ENCODE measurements at regions not wholly inside any gene's neighbourhood (a gene's known extent, or its start where the extent isn't known, plus 50 kb on each side); places are given as distances from the start of the nearest gene placed in this dataset.

DNA sequence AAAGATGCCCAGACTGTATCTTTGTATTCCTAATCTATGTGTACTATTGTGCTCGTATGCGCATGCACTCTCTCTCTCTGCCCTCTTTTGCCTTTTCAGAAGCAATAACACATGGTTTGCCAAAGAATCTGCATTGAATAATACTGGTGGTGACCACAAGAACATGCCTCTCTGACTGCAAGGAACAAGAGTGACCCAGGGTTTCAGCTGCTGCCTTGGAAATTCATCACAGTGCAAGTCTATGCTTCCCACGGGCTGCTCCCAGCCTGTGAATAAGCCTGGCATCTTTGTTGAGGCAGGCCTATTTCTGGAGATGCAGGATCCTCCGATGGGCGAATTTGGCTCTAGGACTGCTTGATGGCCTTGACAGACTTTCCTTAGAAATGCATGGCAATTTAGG is 689.4 kb upstream of the FANCL start (continued):
- TF ChIP-seq EP300 (IDR thresholded peaks at IDR 0.05), result no peak
- TF ChIP-seq, protein P1, sequence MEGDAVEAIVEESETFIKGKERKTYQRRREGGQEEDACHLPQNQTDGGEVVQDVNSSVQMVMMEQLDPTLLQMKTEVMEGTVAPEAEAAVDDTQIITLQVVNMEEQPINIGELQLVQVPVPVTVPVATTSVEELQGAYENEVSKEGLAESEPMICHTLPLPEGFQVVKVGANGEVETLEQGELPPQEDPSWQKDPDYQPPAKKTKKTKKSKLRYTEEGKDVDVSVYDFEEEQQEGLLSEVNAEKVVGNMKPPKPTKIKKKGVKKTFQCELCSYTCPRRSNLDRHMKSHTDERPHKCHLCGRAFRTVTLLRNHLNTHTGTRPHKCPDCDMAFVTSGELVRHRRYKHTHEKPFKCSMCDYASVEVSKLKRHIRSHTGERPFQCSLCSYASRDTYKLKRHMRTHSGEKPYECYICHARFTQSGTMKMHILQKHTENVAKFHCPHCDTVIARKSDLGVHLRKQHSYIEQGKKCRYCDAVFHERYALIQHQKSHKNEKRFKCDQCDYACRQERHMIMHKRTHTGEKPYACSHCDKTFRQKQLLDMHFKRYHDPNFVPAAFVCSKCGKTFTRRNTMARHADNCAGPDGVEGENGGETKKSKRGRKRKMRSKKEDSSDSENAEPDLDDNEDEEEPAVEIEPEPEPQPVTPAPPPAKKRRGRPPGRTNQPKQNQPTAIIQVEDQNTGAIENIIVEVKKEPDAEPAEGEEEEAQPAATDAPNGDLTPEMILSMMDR (IDR thresholded peaks at IDR 0.05), result no peak

DNA sequence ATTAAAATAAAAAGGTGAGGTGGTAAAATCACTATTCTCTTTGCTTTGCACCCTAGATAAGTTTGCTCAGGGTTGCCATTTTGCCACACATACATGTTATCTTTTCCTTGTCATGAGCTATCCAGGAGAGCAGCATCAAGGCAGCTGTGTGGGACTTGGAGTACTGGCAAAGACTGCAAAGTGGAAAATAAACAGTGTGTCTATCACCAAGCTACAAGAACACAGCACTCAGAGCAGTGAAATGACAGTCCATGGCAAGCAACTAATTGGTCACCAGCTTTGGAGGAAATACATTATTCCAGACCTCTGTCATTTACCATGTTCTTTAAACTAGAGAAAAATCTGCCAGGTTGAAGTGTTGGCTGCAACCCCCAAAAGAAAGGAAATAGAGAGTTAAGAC is 687.8 kb upstream of the FANCL start:
- FAIRE-seq, result no peak
- H3K9me3 ChIP-seq, result no peaks in the 10 kb centered on the region
- H3K4me2 ChIP-seq, result no peak overlapping the region
- ChIA-PET POLR2A (no interaction called here), CTCF (interaction anchor here (0.9 to 1.3 kb wide), 2 partner anchors 13 to 57 kb away, joined by 3 read pairs; no protein-coding TSS in a partner anchor)
- H3K27ac ChIP-seq, result no peak overlapping the region
- no peak overlapping the region for H3K4me3 ChIP-seq
- DNase-seq (ENCODE audit: low read depth in 1 of 2, low spot score in 1 of 2), result no peak
- TF ChIP-seq MYC (IDR thresholded peaks at IDR 0.05; ENCODE audit: borderline replicate concordance, low read length), result no peak
- ATAC-seq, result no peak
- H3K4me1 ChIP-seq, result no peaks in the 10 kb centered on the region

DNA sequence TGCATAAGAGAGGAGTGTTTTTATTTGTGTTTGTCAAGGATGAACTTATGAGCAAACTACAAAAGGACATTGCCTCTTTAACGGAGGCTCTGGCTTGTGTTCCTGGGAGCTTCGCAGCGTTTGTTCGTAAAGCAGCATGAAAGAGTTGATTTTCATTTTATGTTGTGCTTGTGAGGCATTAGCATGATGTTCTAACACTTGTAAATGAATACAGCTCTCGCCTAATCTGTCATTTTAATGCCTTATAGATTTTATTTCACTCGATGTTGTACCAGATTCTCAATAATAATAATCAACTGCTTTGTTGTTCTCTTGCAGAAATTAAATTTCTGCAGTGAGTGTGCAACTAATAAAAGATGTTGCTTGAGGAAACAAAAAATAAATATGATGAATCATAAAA is 687.3 kb upstream of the FANCL start:
- Histone ChIP-seq H3K4me1 (no peaks in the 10 kb centered on the region), H3K27ac (no peak overlapping the region), H3K4me3 (no peak overlapping the region), H3K9me3 (no peaks in the 10 kb centered on the region), H3K4me2 (no peak overlapping the region)
- ChIA-PET POLR2A (no interaction called here), CTCF (interaction anchor here (1.3 kb wide), 1 partner anchor 12 kb away, joined by 3 read pairs; no protein-coding TSS in a partner anchor)
- no peak for TF ChIP-seq CHD2 (IDR thresholded peaks at IDR 0.05; ENCODE audit: low read length, partially characterized antibody)
- no peak for TF ChIP-seq SMC3 (IDR thresholded peaks at IDR 0.05)
- no peak for TF ChIP-seq KDM1A (IDR thresholded peaks at IDR 0.05; ENCODE audit: low read depth)
- TF ChIP-seq ZSCAN20 (CRISPR knock-in tag; IDR thresholded peaks at IDR 0.05), result no peak
- TF ChIP-seq EP300 (IDR thresholded peaks at IDR 0.05), result no peak
- TF ChIP-seq CHD4 (IDR thresholded peaks at IDR 0.05; ENCODE audit: borderline replicate concordance), result no peak
- TF ChIP-seq RNF2 (IDR thresholded peaks at IDR 0.05; ENCODE audit: borderline replicate concordance, low read depth), result no peak
- TF ChIP-seq BHLHE40 (IDR thresholded peaks at IDR 0.05; ENCODE audit: low read depth, low read length), result no peak
- no peak for TF ChIP-seq GATA3 (IDR thresholded peaks at IDR 0.05; ENCODE audit: borderline replicate concordance)
- TF ChIP-seq TP53 (CRISPR knock-in tag; IDR thresholded peaks at IDR 0.05), result no peak
- TF ChIP-seq, protein P2, sequence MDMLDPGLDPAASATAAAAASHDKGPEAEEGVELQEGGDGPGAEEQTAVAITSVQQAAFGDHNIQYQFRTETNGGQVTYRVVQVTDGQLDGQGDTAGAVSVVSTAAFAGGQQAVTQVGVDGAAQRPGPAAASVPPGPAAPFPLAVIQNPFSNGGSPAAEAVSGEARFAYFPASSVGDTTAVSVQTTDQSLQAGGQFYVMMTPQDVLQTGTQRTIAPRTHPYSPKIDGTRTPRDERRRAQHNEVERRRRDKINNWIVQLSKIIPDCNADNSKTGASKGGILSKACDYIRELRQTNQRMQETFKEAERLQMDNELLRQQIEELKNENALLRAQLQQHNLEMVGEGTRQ (IDR thresholded peaks at IDR 0.05), result no peak
- TF ChIP-seq HOXA7 (CRISPR knock-in tag; IDR thresholded peaks at IDR 0.05), result no peak
- TF ChIP-seq, protein P3, sequence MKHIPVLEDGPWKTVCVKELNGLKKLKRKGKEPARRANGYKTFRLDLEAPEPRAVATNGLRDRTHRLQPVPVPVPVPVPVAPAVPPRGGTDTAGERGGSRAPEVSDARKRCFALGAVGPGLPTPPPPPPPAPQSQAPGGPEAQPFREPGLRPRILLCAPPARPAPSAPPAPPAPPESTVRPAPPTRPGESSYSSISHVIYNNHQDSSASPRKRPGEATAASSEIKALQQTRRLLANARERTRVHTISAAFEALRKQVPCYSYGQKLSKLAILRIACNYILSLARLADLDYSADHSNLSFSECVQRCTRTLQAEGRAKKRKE (CRISPR knock-in tag; IDR thresholded peaks at IDR 0.05; ENCODE audit: low read depth), result no peak
- TF ChIP-seq MYC (IDR thresholded peaks at IDR 0.05; ENCODE audit: borderline replicate concordance, low read length), result no peak
- TF ChIP-seq EHMT2 (IDR thresholded peaks at IDR 0.05; ENCODE audit: low read depth), result no peak
- TF ChIP-seq, protein P4, sequence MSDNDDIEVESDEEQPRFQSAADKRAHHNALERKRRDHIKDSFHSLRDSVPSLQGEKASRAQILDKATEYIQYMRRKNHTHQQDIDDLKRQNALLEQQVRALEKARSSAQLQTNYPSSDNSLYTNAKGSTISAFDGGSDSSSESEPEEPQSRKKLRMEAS (IDR thresholded peaks at IDR 0.05), result no peak
- no peak for ATAC-seq
- no peak for DNase-seq (ENCODE audit: low read depth in 1 of 2, low spot score in 1 of 2)
- WGBS (ENCODE audit: missing lambda C conversion rate), result 43% methylated on average over 6 of the region's 6 CpGs
- FAIRE-seq, result no peak

DNA sequence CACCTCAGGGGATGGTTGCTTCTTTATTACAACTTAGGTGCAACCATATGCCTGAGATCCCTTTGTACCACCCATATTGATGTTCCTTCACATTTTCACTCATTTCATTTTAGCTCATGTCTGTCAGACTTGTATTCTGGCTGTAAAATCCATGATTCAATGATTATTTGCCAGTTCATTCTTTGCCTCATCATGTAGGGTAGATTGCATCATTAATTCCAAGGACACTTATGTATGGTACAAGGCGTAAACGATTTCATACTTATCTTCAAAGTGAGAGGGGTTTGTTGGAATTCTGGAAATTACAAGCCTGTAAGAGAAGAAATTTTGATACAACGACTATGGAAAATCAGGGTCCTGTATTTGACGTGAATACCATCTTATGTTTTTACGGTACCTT is 685.0 kb upstream of the FANCL start:
- Histone ChIP-seq H3K27ac (no peak overlapping the region), H3K4me2 (no peak overlapping the region), H3K4me3 (no peak overlapping the region), H3K4me1 (no peaks in the 10 kb centered on the region), H3K9me3 (no peaks in the 10 kb centered on the region)
- DNase-seq (ENCODE audit: low read depth in 1 of 2, low spot score in 1 of 2) (no peak), ATAC-seq (no peak), FAIRE-seq (no peak)
- POLR2A ChIA-PET, result no interaction called here
- CTCF ChIA-PET, result no interaction called here
- 61% methylated on average over 5 of the region's 5 CpGs for WGBS (ENCODE audit: missing lambda C conversion rate)
- TF ChIP-seq, protein P5, sequence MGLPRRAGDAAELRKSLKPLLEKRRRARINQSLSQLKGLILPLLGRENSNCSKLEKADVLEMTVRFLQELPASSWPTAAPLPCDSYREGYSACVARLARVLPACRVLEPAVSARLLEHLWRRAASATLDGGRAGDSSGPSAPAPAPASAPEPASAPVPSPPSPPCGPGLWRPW (IDR thresholded peaks at IDR 0.05), result no peak
- TF ChIP-seq MYC (IDR thresholded peaks at IDR 0.05; ENCODE audit: borderline replicate concordance, low read length) (no peak), CHD2 (IDR thresholded peaks at IDR 0.05; ENCODE audit: low read length, partially characterized antibody) (no peak), CBX2 (IDR thresholded peaks at IDR 0.05; ENCODE audit: borderline replicate concordance, low read depth) (no peak), FOSL2 (IDR thresholded peaks at IDR 0.05) (no peak), FOSL2 (CRISPR knock-in tag; IDR thresholded peaks at IDR 0.05) (no peak), RFX5 (IDR thresholded peaks at IDR 0.05) (no peak), GATA3 (IDR thresholded peaks at IDR 0.05; ENCODE audit: borderline replicate concordance) (no peak), RARB (CRISPR knock-in tag; IDR thresholded peaks at IDR 0.05) (no peak), RAD21 (conservative IDR thresholded peaks at IDR 0.05 in 1 of 2, IDR thresholded peaks at IDR 0.05 in 1 of 2) (no peak), NR3C1 (IDR thresholded peaks at IDR 0.05) (no peak)
- TF ChIP-seq, protein P6, sequence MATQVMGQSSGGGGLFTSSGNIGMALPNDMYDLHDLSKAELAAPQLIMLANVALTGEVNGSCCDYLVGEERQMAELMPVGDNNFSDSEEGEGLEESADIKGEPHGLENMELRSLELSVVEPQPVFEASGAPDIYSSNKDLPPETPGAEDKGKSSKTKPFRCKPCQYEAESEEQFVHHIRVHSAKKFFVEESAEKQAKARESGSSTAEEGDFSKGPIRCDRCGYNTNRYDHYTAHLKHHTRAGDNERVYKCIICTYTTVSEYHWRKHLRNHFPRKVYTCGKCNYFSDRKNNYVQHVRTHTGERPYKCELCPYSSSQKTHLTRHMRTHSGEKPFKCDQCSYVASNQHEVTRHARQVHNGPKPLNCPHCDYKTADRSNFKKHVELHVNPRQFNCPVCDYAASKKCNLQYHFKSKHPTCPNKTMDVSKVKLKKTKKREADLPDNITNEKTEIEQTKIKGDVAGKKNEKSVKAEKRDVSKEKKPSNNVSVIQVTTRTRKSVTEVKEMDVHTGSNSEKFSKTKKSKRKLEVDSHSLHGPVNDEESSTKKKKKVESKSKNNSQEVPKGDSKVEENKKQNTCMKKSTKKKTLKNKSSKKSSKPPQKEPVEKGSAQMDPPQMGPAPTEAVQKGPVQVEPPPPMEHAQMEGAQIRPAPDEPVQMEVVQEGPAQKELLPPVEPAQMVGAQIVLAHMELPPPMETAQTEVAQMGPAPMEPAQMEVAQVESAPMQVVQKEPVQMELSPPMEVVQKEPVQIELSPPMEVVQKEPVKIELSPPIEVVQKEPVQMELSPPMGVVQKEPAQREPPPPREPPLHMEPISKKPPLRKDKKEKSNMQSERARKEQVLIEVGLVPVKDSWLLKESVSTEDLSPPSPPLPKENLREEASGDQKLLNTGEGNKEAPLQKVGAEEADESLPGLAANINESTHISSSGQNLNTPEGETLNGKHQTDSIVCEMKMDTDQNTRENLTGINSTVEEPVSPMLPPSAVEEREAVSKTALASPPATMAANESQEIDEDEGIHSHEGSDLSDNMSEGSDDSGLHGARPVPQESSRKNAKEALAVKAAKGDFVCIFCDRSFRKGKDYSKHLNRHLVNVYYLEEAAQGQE (IDR thresholded peaks at IDR 0.05), result no peak

Data from A549 (cell line).